A549 (cell line): ENCODE measurements at regions not wholly inside any gene's neighbourhood (a gene's known extent, or its start where the extent isn't known, plus 50 kb on each side); places are given as distances from the start of the nearest gene placed in this dataset.

Source experiments
- CHD2 ChIP-seq: fragments of 150-350 bp; IDR thresholded peaks from 2 replicates; pipeline ENCODE4 v1.6.1; 2014; ENCODE audit warnings: low read length; ENCODE audit not compliant: partially characterized antibody
- EHMT2 ChIP-seq: fragments of 200-600 bp; sonication (generic); IDR thresholded peaks from 2 replicates; pipeline ENCODE4 v1.6.1; 2016; ENCODE audit warnings: antibody characterized with exemption, low read depth, mild to moderate bottlenecking, moderate library complexity
- EP300 ChIP-seq, 2 experiments: fragments of >200 bp; sonication (Bioruptor Twin); formaldehyde crosslinking; IDR thresholded peaks; 2 replicates in 1 of 2; 3 replicates in 1 of 2; pipeline ENCODE4 v1.6.1; 2016 to 2017
- FOSL2 ChIP-seq, 2 experiments: fragments of 450-650 bp in 1 of 2; fragments of >200 bp in 1 of 2; sonication (Bioruptor Twin) in 1 of 2; formaldehyde crosslinking; IDR thresholded peaks; 2 replicates each; pipeline versions ENCODE4 v1.5.0 to v1.6.1; 2016 to 2020; ENCODE audit warnings: mild to moderate bottlenecking in 1 of 2, moderate library complexity in 1 of 2
- KDM1A ChIP-seq: fragments of 200-600 bp; sonication (generic); IDR thresholded peaks from 2 replicates; pipeline ENCODE4 v1.6.1; 2016; ENCODE audit warnings: low read depth, mild to moderate bottlenecking
- KDM5A ChIP-seq: fragments of 200-600 bp; sonication (generic); IDR thresholded peaks from 2 replicates; pipeline ENCODE4 v1.6.1; 2016; ENCODE audit warnings: antibody characterized with exemption, mild to moderate bottlenecking
- MAFK ChIP-seq: fragments of 450-650 bp; IDR thresholded peaks from 2 replicates; pipeline ENCODE4 v1.6.1; 2014; ENCODE audit not compliant: partially characterized antibody
- NR3C1 ChIP-seq: fragments of >200 bp; sonication (Bioruptor Twin); formaldehyde crosslinking; IDR thresholded peaks from 3 replicates; pipeline ENCODE4 v1.6.1; 2017
- POLR2A ChIP-seq: IDR thresholded peaks from 2 replicates; pipeline ENCODE4 v1.6.1; 2012; ENCODE audit warnings: mild to moderate bottlenecking, low read length
- SMC3 ChIP-seq: fragments of >200 bp; sonication (Bioruptor Twin); formaldehyde crosslinking; IDR thresholded peaks from 3 replicates; pipeline ENCODE4 v1.6.1; 2018; ENCODE audit warnings: inconsistent platforms
- SREBF2 ChIP-seq: fragments of 450-650 bp; IDR thresholded peaks from 2 replicates; pipeline ENCODE4 v1.6.1; 2014; ENCODE audit warnings: mild to moderate bottlenecking, moderate library complexity
- TF ChIP-seq, protein P1 (sequence below): fragments of >200 bp; sonication (Bioruptor Twin); formaldehyde crosslinking; IDR thresholded peaks from 3 replicates; pipeline ENCODE4 v1.5.1; 2016
- TF ChIP-seq, protein P2 (sequence below): fragments of 200-600 bp; sonication (generic); IDR thresholded peaks from 2 replicates; pipeline ENCODE4 v1.6.1; 2016; ENCODE audit warnings: antibody characterized with exemption, mild to moderate bottlenecking, moderate library complexity

DNA sequence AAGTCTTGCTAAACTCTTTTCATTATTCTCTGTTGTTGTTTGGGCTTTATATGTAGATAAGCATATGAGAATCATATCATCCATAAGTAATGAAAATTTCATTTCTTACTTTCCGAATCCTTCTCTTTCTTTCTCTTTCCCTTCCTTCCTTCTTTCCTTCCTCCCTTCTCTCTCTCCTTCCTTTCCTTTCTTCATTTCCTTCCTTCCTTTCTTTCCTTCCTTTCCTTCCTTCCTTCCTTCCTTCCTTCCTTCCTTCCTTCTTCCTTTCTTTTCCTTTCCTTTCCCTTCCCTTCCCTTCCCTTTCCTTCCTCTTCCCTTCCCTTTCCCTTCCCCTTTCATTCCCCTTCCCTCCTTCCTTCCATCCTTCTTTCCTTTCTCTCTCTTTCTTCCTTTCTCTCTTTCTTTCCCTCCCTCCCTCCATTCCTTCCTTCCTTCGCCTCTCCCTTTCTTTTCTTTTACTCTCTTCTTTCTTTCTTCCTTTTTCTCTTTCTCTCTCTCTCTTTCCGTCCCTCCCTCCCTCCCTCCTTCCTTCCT lies 147.3 kb downstream of the UCK2 start:
- TF ChIP-seq CHD2 (no peak), MAFK (no peak), EP300 (IDR thresholded peaks at IDR 0.05) (no peak), KDM1A (no peak), POLR2A (no peak), NR3C1 (no peak), SMC3 (no peak), FOSL2 (IDR thresholded peaks at IDR 0.05) (no peak), FOSL2 (CRISPR knock-in tag; IDR thresholded peaks at IDR 0.05) (no peak), SREBF2 (no peak), EHMT2 (no peak), KDM5A (no peak)
- TF ChIP-seq, protein P1, sequence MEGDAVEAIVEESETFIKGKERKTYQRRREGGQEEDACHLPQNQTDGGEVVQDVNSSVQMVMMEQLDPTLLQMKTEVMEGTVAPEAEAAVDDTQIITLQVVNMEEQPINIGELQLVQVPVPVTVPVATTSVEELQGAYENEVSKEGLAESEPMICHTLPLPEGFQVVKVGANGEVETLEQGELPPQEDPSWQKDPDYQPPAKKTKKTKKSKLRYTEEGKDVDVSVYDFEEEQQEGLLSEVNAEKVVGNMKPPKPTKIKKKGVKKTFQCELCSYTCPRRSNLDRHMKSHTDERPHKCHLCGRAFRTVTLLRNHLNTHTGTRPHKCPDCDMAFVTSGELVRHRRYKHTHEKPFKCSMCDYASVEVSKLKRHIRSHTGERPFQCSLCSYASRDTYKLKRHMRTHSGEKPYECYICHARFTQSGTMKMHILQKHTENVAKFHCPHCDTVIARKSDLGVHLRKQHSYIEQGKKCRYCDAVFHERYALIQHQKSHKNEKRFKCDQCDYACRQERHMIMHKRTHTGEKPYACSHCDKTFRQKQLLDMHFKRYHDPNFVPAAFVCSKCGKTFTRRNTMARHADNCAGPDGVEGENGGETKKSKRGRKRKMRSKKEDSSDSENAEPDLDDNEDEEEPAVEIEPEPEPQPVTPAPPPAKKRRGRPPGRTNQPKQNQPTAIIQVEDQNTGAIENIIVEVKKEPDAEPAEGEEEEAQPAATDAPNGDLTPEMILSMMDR: no peak
- TF ChIP-seq, protein P2, sequence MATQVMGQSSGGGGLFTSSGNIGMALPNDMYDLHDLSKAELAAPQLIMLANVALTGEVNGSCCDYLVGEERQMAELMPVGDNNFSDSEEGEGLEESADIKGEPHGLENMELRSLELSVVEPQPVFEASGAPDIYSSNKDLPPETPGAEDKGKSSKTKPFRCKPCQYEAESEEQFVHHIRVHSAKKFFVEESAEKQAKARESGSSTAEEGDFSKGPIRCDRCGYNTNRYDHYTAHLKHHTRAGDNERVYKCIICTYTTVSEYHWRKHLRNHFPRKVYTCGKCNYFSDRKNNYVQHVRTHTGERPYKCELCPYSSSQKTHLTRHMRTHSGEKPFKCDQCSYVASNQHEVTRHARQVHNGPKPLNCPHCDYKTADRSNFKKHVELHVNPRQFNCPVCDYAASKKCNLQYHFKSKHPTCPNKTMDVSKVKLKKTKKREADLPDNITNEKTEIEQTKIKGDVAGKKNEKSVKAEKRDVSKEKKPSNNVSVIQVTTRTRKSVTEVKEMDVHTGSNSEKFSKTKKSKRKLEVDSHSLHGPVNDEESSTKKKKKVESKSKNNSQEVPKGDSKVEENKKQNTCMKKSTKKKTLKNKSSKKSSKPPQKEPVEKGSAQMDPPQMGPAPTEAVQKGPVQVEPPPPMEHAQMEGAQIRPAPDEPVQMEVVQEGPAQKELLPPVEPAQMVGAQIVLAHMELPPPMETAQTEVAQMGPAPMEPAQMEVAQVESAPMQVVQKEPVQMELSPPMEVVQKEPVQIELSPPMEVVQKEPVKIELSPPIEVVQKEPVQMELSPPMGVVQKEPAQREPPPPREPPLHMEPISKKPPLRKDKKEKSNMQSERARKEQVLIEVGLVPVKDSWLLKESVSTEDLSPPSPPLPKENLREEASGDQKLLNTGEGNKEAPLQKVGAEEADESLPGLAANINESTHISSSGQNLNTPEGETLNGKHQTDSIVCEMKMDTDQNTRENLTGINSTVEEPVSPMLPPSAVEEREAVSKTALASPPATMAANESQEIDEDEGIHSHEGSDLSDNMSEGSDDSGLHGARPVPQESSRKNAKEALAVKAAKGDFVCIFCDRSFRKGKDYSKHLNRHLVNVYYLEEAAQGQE: no peak
